Amygdala (tissue), 56 donors: ENCODE measurements at regions not wholly inside any gene's neighbourhood (a gene's known extent, or its start where the extent isn't known, plus 50 kb on each side); places are given as distances from the start of the nearest gene placed in this dataset.

Experiments used
- DNase-seq, 56 donors: peaks; one replicate each; lab custom pipeline; 2025; lab: John Stamatoyannopoulos, UW

- no peak for DNase-seq
These were observed 375.9 kb upstream of the DUSP10 start for GRCh38 chr1:222117809-222118208.

- DNase-seq = no peak
These were observed 372.8 kb upstream of the DUSP10 start for GRCh38 chr1:222114536-222115156.

- no peak for DNase-seq
These were observed 367.9 kb upstream of the DUSP10 start for GRCh38 chr1:222109836-222110235.

- no peak for DNase-seq
These were observed 366.1 kb upstream of the DUSP10 start for GRCh38 chr1:222107975-222108374.

GRCh38 chr1:222107267-222107666 lies 365.4 kb upstream of the DUSP10 start:
- DNase-seq = no peak

GRCh38 chr1:222106377-222106776 lies 364.5 kb upstream of the DUSP10 start:
- no peak for DNase-seq

GRCh38 chr1:222105861-222106260 lies 364.0 kb upstream of the DUSP10 start:
- DNase-seq = no peak

GRCh38 chr1:222105393-222105737 lies 363.5 kb upstream of the DUSP10 start:
- DNase-seq = no peak

- no peak for DNase-seq
These were observed 363.0 kb upstream of the DUSP10 start for GRCh38 chr1:222104694-222105392.

- no peak for DNase-seq
These were observed 362.2 kb upstream of the DUSP10 start for GRCh38 chr1:222104097-222104496.

- DNase-seq = no peak
These were observed 357.9 kb upstream of the DUSP10 start for GRCh38 chr1:222099746-222100145.

GRCh38 chr1:222098404-222098803 lies 356.5 kb upstream of the DUSP10 start:
- DNase-seq = peak in 1 of 56 donors; percentile 18

- DNase-seq = no peak
These were observed 355.7 kb upstream of the DUSP10 start for GRCh38 chr1:222097588-222097987.

GRCh38 chr1:222096883-222097282 lies 355.0 kb upstream of the DUSP10 start:
- no peak for DNase-seq

- DNase-seq = no peak
These were observed 354.5 kb upstream of the DUSP10 start for GRCh38 chr1:222096476-222096772.

- no peak for DNase-seq
These were observed 354.0 kb upstream of the DUSP10 start for GRCh38 chr1:222095606-222096475.

- no peak for DNase-seq
These were observed 351.6 kb upstream of the DUSP10 start for GRCh38 chr1:222093518-222093917.

- DNase-seq = no peak
These were observed 348.2 kb upstream of the DUSP10 start for GRCh38 chr1:222090103-222090502.

- no peak for DNase-seq
These were observed 345.5 kb upstream of the DUSP10 start for GRCh38 chr1:222087221-222087920.

- no peak for DNase-seq
These were observed 343.1 kb upstream of the DUSP10 start for GRCh38 chr1:222084996-222085395.

GRCh38 chr1:222084048-222084447 lies 342.2 kb upstream of the DUSP10 start:
- DNase-seq = no peak
